IMR-90 (cell line): ENCODE measurements at regions not wholly inside any gene's neighbourhood (a gene's known extent, or its start where the extent isn't known, plus 50 kb on each side); places are given as distances from the start of the nearest gene placed in this dataset.

ENCODE experiments used
- BHLHE40 ChIP-seq: fragments of 150-350 bp; IDR thresholded peaks from 2 replicates; pipeline ENCODE4 v1.6.1; 2016; ENCODE audit warnings: mild to moderate bottlenecking, low read depth, low read length
- CEBPB ChIP-seq: IDR thresholded peaks from 2 replicates; pipeline ENCODE4 v1.6.1; 2012; ENCODE audit warnings: low read depth, low read length, improper control_type of control experiment
- CTCF ChIP-seq: conservative IDR thresholded peaks from 2 replicates; pipeline ENCODE4 v1.5.1; 2012; ENCODE audit warnings: mild to moderate bottlenecking, low read depth, low read length, improper control_type of control experiment
- MAZ ChIP-seq: IDR thresholded peaks from 2 replicates; pipeline ENCODE4 v1.6.1; 2012; ENCODE audit warnings: low read depth, mild to moderate bottlenecking, low read length, improper control_type of control experiment, moderate library complexity, borderline replicate concordance
- POLR2A ChIP-seq: IDR thresholded peaks from 2 replicates; pipeline ENCODE4 v1.6.1; 2012; ENCODE audit warnings: mild to moderate bottlenecking, low read depth, low read length
- RAD21 ChIP-seq: IDR thresholded peaks from 2 replicates; pipeline ENCODE4 v1.6.1; 2012; ENCODE audit warnings: low read length, improper control_type of control experiment
- RCOR1 ChIP-seq: IDR thresholded peaks from 2 replicates; pipeline ENCODE4 v1.6.1; 2012; ENCODE audit warnings: mild to moderate bottlenecking, low read length, improper control_type of control experiment; ENCODE audit not compliant: insufficient replicate concordance
- USF2 ChIP-seq: fragments of 150-350 bp; IDR thresholded peaks from 2 replicates; pipeline ENCODE4 v1.6.1; 2017; ENCODE audit warnings: mild to moderate bottlenecking, antibody characterized with exemption, low read length, low read depth

- TF ChIP-seq CEBPB, result no peak
- TF ChIP-seq USF2, result no peak
- no peak for TF ChIP-seq CTCF
- no peak for TF ChIP-seq BHLHE40
- no peak for TF ChIP-seq POLR2A
- TF ChIP-seq RAD21, result no peak
- TF ChIP-seq MAZ, result no peak
- TF ChIP-seq RCOR1, result no peak
Measured at GRCh38 chr5:4348919-4349318, 753.3 kb downstream of the IRX1 start.
